COLO668 (cell line): ENCODE measurements at regions not wholly inside any gene's neighbourhood (a gene's known extent, or its start where the extent isn't known, plus 50 kb on each side); places are given as distances from the start of the nearest gene placed in this dataset.
A peak's percentile ranks its signal among the peaks of the same experiment; 100 is the strongest.

ENCODE experiments used
- DNase-seq: peaks from one replicate; lab custom pipeline; 2025; ENCODE audit not compliant: unreplicated experiment; lab: John Stamatoyannopoulos, UW

DNA sequence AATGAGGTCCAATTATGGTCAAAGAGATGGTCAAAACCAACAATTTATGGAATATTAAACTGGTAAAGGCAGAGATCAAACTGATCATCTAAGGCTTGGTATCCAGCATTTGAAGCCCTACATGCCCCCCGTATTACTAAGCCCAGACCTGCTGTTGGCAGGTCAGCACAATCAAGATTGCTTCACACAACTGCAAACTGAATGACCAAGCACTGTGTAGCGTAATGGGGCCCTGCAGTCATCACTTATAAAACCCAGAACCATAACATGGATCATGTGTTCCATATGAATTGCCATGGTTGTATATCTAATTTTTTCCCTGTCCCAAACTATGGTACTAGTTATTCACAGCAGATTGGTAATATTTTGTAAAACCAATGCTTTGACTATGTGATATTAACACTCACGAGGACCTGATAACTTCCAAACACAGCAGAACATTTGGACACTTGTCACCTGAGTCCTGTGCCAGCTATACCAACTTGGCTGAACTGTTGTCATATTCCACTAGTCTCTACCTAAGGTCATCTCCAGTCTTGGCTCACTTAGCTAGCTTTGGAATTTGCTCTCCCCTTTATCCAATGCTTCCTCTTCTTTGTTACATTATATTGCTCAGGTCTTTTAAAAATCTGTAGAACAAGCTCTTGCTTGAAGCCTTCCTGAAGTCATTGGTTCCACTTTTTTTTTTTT, 81.7 kb upstream of the HMHB1 start:
- no peak for DNase-seq

DNA sequence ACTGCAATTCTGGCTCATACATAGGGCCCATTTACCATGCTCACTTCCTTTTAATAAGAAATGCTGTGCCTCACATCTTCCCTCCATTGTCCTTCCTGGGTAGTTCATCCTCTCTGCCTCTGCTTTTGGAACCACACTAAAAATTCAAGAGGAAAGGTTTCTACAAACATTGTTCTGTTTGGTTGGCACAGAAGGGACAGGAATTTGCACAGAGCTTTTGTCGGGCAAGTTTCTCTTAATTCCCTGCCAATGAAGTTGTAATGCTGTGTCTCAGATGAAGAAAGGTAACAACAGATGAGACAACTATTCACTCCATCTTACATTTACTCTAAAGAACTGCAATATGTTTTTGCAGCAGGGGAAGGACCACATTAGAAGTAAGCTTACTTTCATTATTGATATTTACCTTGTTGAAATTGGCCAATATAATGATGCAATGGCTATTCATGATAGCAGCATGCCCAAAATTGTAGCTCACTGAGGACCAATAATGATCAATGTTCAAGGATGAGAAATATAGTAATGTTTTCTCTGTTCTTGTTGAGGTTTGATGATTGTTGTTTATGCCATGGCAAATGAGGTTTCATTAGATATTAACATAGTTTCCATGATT, 82.5 kb upstream of the HMHB1 start:
- no peak for DNase-seq

DNA sequence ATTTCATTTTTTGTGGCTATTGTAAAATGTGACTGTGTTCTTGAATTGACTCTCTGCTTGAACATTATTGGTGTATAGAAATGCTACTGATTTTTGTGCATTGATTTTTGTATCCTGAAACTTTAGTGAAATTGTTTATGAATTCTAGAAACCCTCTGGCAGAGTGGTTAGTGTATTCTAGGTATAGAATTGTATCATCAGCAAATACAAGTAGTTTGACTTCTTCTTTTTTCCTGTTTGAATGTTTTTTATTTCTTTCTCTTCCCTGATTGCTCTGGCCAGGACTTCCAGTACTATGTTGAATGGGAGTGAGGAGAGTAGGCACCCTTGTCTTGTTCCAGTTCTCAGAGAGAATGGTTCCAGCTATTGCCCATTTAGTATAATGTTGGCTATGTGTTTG, 88.8 kb upstream of the HMHB1 start:
- DNase-seq = no peak

GRCh38 chr5:143721925-143722324, 90.0 kb upstream of the HMHB1 start:
- DNase-seq = no peak

GRCh38 chr5:143720689-143721088, 91.3 kb upstream of the HMHB1 start:
- DNase-seq = no peak

DNA sequence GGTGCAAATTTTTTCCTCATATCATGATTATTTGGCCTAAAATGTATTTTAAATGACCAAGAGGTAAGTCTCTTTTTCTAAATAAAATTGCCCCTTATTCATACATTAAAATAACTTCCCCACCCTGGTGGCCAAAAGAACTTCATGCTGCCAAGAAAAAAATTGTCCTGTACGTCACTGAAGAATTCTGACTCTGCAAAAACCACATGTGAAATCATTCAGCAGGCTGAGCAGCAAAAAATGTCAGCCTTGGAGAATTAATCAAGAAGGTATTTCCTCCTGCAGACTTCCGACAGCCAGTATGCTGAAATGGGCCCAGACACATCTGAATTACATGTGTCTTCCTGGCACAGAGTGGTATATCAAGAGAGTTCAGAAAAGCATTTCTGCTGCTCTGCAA, 94.6 kb upstream of the HMHB1 start:
- DNase-seq = no peak

GRCh38 chr5:143716881-143717280, 95.1 kb upstream of the HMHB1 start:
- DNase-seq = no peak

- no peak for DNase-seq
Measured at GRCh38 chr5:143715616-143716015, 96.3 kb upstream of the HMHB1 start.

GRCh38 chr5:143714629-143715028, 97.3 kb upstream of the HMHB1 start:
- no peak for DNase-seq

DNA sequence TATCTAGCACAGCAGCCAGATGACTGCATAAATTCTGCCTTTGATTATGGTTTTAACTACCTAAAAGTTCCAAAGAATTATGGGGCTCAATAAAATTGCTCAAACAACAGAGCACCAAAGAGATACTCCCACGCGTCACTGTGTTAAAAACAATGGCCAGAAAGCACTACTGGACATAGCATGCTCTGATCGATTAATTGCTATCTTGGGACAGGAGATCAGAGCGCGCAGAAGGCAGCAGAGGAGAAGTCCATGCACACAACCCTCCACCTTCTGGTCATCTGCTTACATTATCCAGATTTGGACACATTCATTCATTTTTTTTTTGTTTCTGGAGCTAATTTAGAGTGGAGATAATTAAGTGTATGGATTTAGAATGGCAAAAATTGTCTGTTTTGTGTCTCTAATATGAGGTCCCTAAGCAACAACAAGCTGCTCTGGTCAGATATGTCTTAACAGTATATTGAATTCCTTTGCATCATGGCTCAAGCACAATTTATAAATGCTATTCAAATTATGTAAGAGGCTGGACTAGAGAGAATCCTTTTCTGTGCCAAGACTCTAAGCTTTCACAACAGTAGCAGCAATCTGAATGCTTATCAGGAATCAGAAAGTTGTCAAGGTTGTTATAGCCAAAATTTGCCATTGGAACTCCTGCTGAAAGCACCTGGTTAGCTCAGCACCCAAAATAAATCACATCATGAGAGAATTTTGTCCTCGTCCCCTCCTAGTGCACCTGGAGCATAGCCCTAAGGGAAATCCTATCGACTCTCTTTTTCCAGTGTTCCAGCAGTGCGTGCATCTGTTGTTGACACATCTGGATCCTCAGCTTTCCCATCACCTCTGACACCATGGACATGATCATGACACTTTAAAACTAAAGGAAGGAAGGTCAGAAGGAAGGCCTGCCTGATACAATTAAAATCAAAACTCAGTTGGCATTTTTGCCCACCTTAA, 98.6 kb upstream of the HMHB1 start:
- no peak for DNase-seq

GRCh38 chr5:143708672-143709071, 103.3 kb upstream of the HMHB1 start:
- DNase-seq = no peak

DNA sequence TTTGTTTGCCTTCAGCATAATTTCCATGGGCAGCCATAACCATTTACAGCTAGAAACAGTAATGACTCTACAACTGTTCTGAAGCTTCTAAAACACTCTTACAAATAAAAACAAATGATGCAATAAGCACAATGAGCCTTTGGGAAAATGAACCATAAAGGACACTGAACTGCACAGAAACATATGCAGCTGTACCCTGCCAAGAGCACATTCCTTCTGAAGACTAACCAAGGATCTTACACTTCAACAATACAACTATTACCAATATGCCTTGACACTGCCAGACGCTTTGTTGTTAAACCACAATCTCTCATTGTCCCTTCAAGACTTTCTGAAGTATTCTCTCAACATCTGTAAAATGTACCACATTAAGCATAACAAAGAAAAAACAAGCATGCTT, 104.2 kb upstream of the HMHB1 start:
- DNase-seq = no peak

GRCh38 chr5:143705381-143705780, 106.6 kb upstream of the HMHB1 start:
- DNase-seq = no peak

- DNase-seq = no peak
Measured at GRCh38 chr5:143703659-143704058, 108.3 kb upstream of the HMHB1 start.

DNA sequence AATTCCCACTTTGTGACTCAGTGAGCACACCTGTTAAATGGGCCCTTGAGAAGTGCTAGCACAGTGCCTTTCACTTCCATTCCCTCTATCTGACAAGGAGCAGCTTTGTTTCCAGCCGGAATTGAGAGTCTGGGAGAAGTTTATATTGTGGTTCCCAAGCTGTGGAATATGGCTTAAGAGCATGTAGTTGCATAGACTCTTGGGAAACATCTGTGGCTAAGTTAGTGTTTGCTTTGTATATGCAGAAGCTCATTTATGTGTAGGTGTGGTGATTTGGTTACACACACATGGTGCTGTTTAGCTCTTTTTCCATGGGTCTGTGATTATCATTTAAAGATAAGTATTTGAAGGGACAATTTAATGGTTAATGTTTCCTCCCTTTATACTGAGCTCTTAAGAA, 110.5 kb upstream of the HMHB1 start:
- no peak for DNase-seq

DNA sequence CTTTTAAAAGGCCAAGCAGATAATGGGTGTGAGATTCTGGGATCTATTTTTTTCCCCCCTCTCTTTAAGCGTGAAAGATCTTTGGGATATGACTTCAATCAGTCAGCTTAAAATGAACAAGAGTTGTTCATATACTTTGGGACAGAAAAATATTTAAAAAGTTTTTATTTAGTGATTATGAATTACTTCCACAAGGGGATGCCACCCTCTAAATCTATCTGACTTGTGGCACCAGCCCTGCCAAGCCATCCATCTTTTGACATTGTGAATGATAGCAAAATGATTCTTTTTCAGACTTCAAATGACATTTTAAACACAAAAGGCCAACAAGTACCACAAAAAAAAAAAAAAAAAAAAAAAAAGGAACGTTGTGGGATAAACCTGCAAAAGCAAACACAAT, 111.0 kb upstream of the HMHB1 start:
- DNase-seq = no peak

- DNase-seq = no peak
Measured at GRCh38 chr5:143699121-143699520, 112.8 kb upstream of the HMHB1 start.

DNA sequence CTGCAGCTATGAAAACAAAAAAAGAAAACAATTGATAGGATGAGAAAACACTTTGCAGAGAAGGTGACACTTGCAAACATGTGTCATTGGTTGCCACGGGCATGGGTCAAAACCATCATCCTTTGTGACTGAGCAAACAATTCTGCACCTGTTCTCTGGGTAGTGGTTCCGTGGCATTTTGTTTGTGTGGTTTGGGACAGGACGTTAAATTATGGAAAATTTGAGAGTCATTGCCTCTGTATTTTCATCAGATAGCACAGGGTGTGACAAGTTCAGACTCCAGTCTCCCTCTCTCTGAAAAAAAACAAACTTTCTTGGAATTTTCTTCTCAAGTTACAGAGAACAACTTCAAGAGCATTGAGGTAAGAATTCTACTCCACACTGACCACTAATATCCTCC, 113.4 kb upstream of the HMHB1 start:
- peak; percentile 53 for DNase-seq

GRCh38 chr5:143696921-143697320, 115.0 kb upstream of the HMHB1 start:
- no peak for DNase-seq

- DNase-seq = no peak
Measured at GRCh38 chr5:143695941-143696340, 116.0 kb upstream of the HMHB1 start.

DNA sequence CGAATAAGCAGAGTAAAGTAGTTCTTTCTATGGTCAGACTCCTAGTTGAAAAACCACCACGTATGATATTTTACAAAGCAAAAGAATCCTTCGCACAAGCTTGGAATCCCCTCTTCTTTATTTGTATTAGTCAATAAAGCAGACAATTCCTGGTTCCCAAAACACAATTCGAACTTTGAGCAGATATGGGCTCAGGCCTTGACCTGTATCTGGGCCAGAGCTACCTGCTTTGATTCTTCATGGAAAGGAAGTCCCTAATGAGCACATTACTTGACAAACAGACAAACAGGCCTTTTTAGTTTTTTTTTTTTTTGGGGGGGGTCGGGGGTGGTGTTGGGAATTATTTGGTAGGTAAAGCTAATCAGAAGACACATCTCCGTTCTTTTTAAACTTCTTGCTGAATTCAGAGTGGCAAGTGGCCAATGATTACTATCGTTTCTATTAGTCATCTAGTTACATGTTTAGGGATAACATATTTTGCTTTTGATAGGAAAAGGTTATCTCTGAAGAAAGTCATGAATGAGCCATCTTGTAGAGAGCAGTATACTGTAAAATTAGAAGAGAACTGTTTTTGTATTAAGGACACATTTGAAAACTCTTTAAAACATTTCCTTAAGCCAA, 116.6 kb upstream of the HMHB1 start:
- no peak for DNase-seq

DNA sequence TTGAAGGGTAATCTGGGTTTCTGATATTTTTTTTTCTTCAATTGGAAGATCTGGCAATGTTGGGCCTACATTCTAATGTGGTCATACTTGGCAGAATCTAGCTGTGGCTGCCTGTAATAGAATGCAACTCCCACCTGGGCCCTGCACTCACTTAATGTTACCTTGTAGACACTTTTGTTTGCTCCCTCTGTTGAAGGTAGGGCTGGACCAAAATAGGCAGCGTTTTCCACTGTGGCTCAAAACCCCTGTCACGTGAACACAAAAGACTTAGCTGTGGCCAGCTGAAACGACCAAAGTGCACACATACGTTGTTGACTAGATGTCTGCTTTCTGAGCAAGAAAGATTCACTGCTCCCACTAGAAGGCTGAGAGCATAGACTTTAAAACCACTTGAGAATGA, 117.6 kb upstream of the HMHB1 start:
- no peak for DNase-seq
